ENCODE measurements at regions not wholly inside any gene's neighbourhood (a gene's known extent, or its start where the extent isn't known, plus 50 kb on each side); places are given as distances from the start of the nearest gene placed in this dataset.
"Not testable (repeated sequence)": the region's sequence is repeated elsewhere in the genome, so short reads cannot be mapped to it uniquely, and the experiment has no call there.

GRCh38 chr6:144406796-144407195 is 121.7 kb downstream of the UTRN start:
- no peak overlapping the region for H3K4me3 ChIP-seq (ENCODE audit: low read depth, low read length)
- H3K4me1 ChIP-seq = no peaks in the 10 kb centered on the region
- no peaks in the 10 kb centered on the region for H3K9me3 ChIP-seq
- H3K36me3 ChIP-seq = no peaks in the 10 kb centered on the region
- H3K27me3 ChIP-seq = peaks cover 5% of the 10 kb centered on the region
- DNase-seq = no peak
- no peak for TF ChIP-seq CTCF (IDR thresholded peaks at IDR 0.05; ENCODE audit: low read depth, low read length)

- Histone ChIP-seq H3K36me3 (no peaks in the 10 kb centered on the region), H3K27me3 (peaks cover 3% of the 10 kb centered on the region; the same call in 1 of the 2 replicates), H3K4me1 (no peaks in the 10 kb centered on the region), H3K4me3 (ENCODE audit: low read depth, low read length) (no peak overlapping the region), H3K9me3 (no peaks in the 10 kb centered on the region)
- no peak for DNase-seq
- no peak for TF ChIP-seq CTCF (IDR thresholded peaks at IDR 0.05; ENCODE audit: low read depth, low read length)
Observed at GRCh38 chr6:144408161-144408560, 123.0 kb downstream of the UTRN start.

GRCh38 chr6:144410059-144410458 is 124.9 kb downstream of the UTRN start:
- H3K27me3 ChIP-seq = peaks cover 3% of the 10 kb centered on the region; the same call in 1 of the 2 replicates
- no peaks in the 10 kb centered on the region for H3K9me3 ChIP-seq
- H3K36me3 ChIP-seq = no peaks in the 10 kb centered on the region
- H3K4me3 ChIP-seq (ENCODE audit: low read depth, low read length) = no peak overlapping the region
- DNase-seq = no peak
- TF ChIP-seq CTCF (IDR thresholded peaks at IDR 0.05; ENCODE audit: low read depth, low read length) = no peak
- H3K4me1 ChIP-seq = no peaks in the 10 kb centered on the region

- not testable (repeated sequence) for H3K27me3 ChIP-seq; H3K4me3 ChIP-seq (ENCODE audit: low read depth, low read length); H3K4me1 ChIP-seq; H3K9me3 ChIP-seq; H3K36me3 ChIP-seq; DNase-seq
Observed at GRCh38 chr6:144410574-144410973, 125.4 kb downstream of the UTRN start.

GRCh38 chr6:144411531-144412165 is 126.5 kb downstream of the UTRN start:
- Histone ChIP-seq H3K4me3 (ENCODE audit: low read depth, low read length) (no peak overlapping the region), H3K27me3 (no peaks in the 10 kb centered on the region), H3K36me3 (no peaks in the 10 kb centered on the region), H3K9me3 (no peaks in the 10 kb centered on the region), H3K4me1 (no peaks in the 10 kb centered on the region)
- TF ChIP-seq CTCF (IDR thresholded peaks at IDR 0.05; ENCODE audit: low read depth, low read length) = no peak
- no peak for DNase-seq

GRCh38 chr6:144413418-144413817 is 128.3 kb downstream of the UTRN start:
- Histone ChIP-seq H3K4me3 (ENCODE audit: low read depth, low read length) (no peak overlapping the region), H3K9me3 (no peaks in the 10 kb centered on the region), H3K27me3 (no peaks in the 10 kb centered on the region), H3K36me3 (no peaks in the 10 kb centered on the region), H3K4me1 (no peaks in the 10 kb centered on the region)
- no peak for TF ChIP-seq CTCF (IDR thresholded peaks at IDR 0.05; ENCODE audit: low read depth, low read length)
- no peak for DNase-seq
